ENCODE measurements at regions not wholly inside any gene's neighbourhood (a gene's known extent, or its start where the extent isn't known, plus 50 kb on each side); places are given as distances from the start of the nearest gene placed in this dataset.

DNA sequence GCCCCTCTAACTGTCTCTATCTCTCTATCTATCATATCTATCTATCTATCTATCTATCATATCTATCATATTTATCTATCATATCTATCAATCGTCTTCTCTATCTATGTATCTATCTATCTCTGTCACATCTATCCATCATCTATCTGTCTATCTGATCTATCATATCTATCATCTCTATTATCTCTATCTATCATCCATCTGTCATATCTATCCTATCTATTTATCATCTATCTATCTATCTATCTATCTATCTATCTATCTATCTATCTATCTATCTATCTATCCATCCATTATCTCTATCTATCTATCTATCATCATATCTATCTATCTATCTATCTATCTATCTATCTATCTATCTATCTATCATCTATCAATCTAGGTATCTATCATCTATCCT lies 638.0 kb downstream of the DHX35 start:
- H3K4me2 ChIP-seq (ENCODE audit: insufficient read depth in 1 of 2, low read depth in 2 of 2, low read length in 2 of 2) = no peak overlapping the region
- no peak overlapping the region for H2BK20ac ChIP-seq (ENCODE audit: low read length)
- no peak overlapping the region for H3K4me3 ChIP-seq (ENCODE audit: extremely low read depth in 1 of 4, insufficient read depth in 2 of 4, low read depth in 3 of 4, low read length in 4 of 4)
- no peak overlapping the region for H2BK120ac ChIP-seq (replicated peaks; ENCODE audit: low read depth, low read length)
- DNase-seq (ENCODE audit: low read depth in 1 of 2, low spot score in 2 of 2) (no peak), FAIRE-seq (no peak)
- no peak overlapping the region for H3K23ac ChIP-seq (ENCODE audit: insufficient read length)
- H4K91ac ChIP-seq (replicated peaks; ENCODE audit: insufficient read length, low read length) = no peak overlapping the region
- no peak overlapping the region for H3K4ac ChIP-seq (replicated peaks; ENCODE audit: insufficient read length, low read depth, low read length)
- no peaks in the 10 kb centered on the region for H3K9me3 ChIP-seq (ENCODE audit: insufficient read depth in 2 of 2, low read depth in 1 of 2, low read length in 1 of 2)
- no peaks in the 10 kb centered on the region for H3K27me3 ChIP-seq (replicated peaks in 1 of 4; ENCODE audit: control insufficient read depth in 3 of 4, extremely low read depth in 1 of 4, insufficient read depth in 3 of 4, low read length in 3 of 4)
- H3K14ac ChIP-seq (ENCODE audit: insufficient read length) = no peak overlapping the region
- no peaks in the 10 kb centered on the region for H3K79me2 ChIP-seq (ENCODE audit: control insufficient read depth in 1 of 2, insufficient read depth in 2 of 2, low read length in 2 of 2)
- no peak overlapping the region for H2BK5ac ChIP-seq (ENCODE audit: low read depth, low read length)
- H4K20me1 ChIP-seq (replicated peaks in 1 of 2; ENCODE audit: control insufficient read depth in 1 of 2, insufficient read depth in 2 of 2, low read length in 2 of 2) = no peaks in the 10 kb centered on the region
- H3K18ac ChIP-seq (ENCODE audit: extremely low read depth, low read length) = no peak overlapping the region
- no peak overlapping the region for H4K5ac ChIP-seq (ENCODE audit: insufficient read length, low read depth, low read length)
- H2AK5ac ChIP-seq (ENCODE audit: low read depth, low read length) = no peak overlapping the region
- H3K79me1 ChIP-seq (ENCODE audit: low read depth, low read length) = no peaks in the 10 kb centered on the region
- ChIA-PET CTCF (ENCODE audit: partially characterized antibody) (no interaction called here), POLR2A (ENCODE audit: partially characterized antibody) (no interaction called here)
- H2BK15ac ChIP-seq (ENCODE audit: low read length) = no peak overlapping the region
- no peak overlapping the region for H4K8ac ChIP-seq (ENCODE audit: extremely low read depth, insufficient read depth, low read length)
- H3K36me3 ChIP-seq (ENCODE audit: control insufficient read depth in 2 of 4, insufficient read depth in 4 of 4, low read length in 3 of 4) = no peaks in the 10 kb centered on the region
- no peak overlapping the region for H3K27ac ChIP-seq (ENCODE audit: low read depth, low read length)
- no peak overlapping the region for H3K9ac ChIP-seq (replicated peaks in 1 of 4; ENCODE audit: extremely low read depth in 1 of 4, low read depth in 3 of 4, low read length in 3 of 4)
- no peak overlapping the region for H2AFZ ChIP-seq (ENCODE audit: low read length)
- no peaks in the 10 kb centered on the region for H3K4me1 ChIP-seq (replicated peaks in 1 of 4; ENCODE audit: control insufficient read depth in 3 of 4, insufficient read depth in 4 of 4, low read length in 3 of 4)
- no peak overlapping the region for H3K56ac ChIP-seq (replicated peaks; ENCODE audit: insufficient read length, low read depth, low read length)
- no peak overlapping the region for H2BK12ac ChIP-seq (ENCODE audit: low read depth, low read length)
- H3K23me2 ChIP-seq (ENCODE audit: low read depth, low read length) = no peaks in the 10 kb centered on the region; the same call in 1 of the 2 replicates
- 84 to 100% methylated on average over 1 of the region's 1 CpG for WGBS, 2 experiments (ENCODE audit: extremely low coverage in 1 of 2, insufficient coverage in 1 of 2, insufficient read length in 1 of 2, insufficient replicate concordance in 2 of 2, low coverage in 1 of 2, low lambda C conversion rate in 2 of 2, missing lambda C conversion rate in 1 of 2)
- TF ChIP-seq, protein P1, sequence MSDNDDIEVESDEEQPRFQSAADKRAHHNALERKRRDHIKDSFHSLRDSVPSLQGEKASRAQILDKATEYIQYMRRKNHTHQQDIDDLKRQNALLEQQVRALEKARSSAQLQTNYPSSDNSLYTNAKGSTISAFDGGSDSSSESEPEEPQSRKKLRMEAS (IDR thresholded peaks at IDR 0.05) = no peak
- TF ChIP-seq SAP30 (IDR thresholded peaks at IDR 0.05; ENCODE audit: insufficient read depth, insufficient replicate concordance, low read length) (no peak), EGR1 (IDR thresholded peaks at IDR 0.05; ENCODE audit: borderline replicate concordance, low read depth, low read length) (no peak), CBX5 (IDR thresholded peaks at IDR 0.05; ENCODE audit: low read depth, low read length) (no peak), RFX5 (IDR thresholded peaks at IDR 0.05; ENCODE audit: borderline replicate concordance, low read depth, low read length) (no peak), SP1 (IDR thresholded peaks at IDR 0.05; ENCODE audit: low read depth, low read length) (no peak), KDM5A (IDR thresholded peaks at IDR 0.05; ENCODE audit: low read length) (no peak), RNF2 (IDR thresholded peaks at IDR 0.05; ENCODE audit: borderline replicate concordance, low read depth, low read length, missing control alignments, poor library complexity, severe bottlenecking) (no peak), SIN3A (conservative IDR thresholded peaks at IDR 0.05 in 1 of 2, IDR thresholded peaks at IDR 0.05 in 1 of 2; ENCODE audit: low read depth in 1 of 2, low read length in 2 of 2) (no peak), CBX8 (IDR thresholded peaks at IDR 0.05; ENCODE audit: borderline replicate concordance, low read depth, low read length) (no peak), PHF8 (conservative IDR thresholded peaks at IDR 0.05; ENCODE audit: low read depth, low read length) (no peak)
